Endothelial cell (in vitro differentiated cells): ENCODE measurements at regions not wholly inside any gene's neighbourhood (a gene's known extent, or its start where the extent isn't known, plus 50 kb on each side); places are given as distances from the start of the nearest gene placed in this dataset.

Experiments
- DNase-seq: peaks from one replicate; pipeline ENCODE4 v3.0.0; 2021; ENCODE audit warnings: low spot score
- H3K27ac Mint-ChIP-seq: one replicate; pipeline ENCODE4 v1.8.0; 2021; ENCODE audit warnings: mixed read lengths, inconsistent platforms; ENCODE audit not compliant: unreplicated experiment
- H3K27me3 Mint-ChIP-seq: one replicate; pipeline ENCODE4 v1.8.0; 2021; ENCODE audit warnings: mild to moderate bottlenecking, moderate library complexity, mixed read lengths, inconsistent platforms; ENCODE audit not compliant: unreplicated experiment
- H3K36me3 Mint-ChIP-seq: one replicate; pipeline ENCODE4 v1.8.0; 2021; ENCODE audit warnings: mild to moderate bottlenecking, low read depth, mixed read lengths, inconsistent platforms; ENCODE audit not compliant: unreplicated experiment
- H3K4me1 Mint-ChIP-seq: one replicate; pipeline ENCODE4 v1.8.0; 2021; ENCODE audit warnings: mild to moderate bottlenecking, mixed read lengths, inconsistent platforms; ENCODE audit not compliant: unreplicated experiment
- H3K4me3 Mint-ChIP-seq: one replicate; pipeline ENCODE4 v1.8.0; 2021; ENCODE audit warnings: mild to moderate bottlenecking, mixed read lengths, inconsistent platforms; ENCODE audit not compliant: unreplicated experiment
- H3K9me3 Mint-ChIP-seq: one replicate; pipeline ENCODE4 v1.8.0; 2021; ENCODE audit warnings: mixed read lengths, inconsistent platforms; ENCODE audit not compliant: unreplicated experiment
- TF ChIP-seq, protein P1 (sequence below): fragments of 200-600 bp; sonication (generic); IDR thresholded peaks from one replicate; pipeline ENCODE4 v1.5.0; 2021; ENCODE audit warnings: antibody characterized with exemption; ENCODE audit not compliant: unreplicated experiment

DNA sequence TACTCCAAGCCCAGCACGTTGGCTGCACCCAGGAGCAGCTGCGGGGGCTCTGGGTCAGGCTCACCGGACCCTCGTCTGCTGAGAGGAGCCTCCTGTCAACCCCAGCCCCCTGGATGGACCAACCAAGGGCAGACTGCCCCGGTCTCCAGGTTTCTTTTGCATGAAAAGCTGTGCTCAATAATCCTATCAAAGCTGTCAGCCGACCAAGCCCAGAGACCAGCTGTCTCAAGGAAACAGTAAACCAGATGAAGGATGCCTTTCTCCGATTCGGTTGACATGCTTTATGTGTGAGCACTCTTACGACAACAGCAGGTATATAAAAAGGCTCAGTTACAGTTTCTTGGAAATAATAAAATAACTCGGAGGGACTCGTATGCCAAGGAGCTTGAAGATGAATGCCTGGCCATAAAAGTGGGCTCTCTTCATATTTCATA lies 71.6 kb upstream of the BAIAP2L1 start:
- peaks cover 4% of the 10 kb centered on the region for H3K27me3 Mint-ChIP-seq
- TF ChIP-seq, protein P1, sequence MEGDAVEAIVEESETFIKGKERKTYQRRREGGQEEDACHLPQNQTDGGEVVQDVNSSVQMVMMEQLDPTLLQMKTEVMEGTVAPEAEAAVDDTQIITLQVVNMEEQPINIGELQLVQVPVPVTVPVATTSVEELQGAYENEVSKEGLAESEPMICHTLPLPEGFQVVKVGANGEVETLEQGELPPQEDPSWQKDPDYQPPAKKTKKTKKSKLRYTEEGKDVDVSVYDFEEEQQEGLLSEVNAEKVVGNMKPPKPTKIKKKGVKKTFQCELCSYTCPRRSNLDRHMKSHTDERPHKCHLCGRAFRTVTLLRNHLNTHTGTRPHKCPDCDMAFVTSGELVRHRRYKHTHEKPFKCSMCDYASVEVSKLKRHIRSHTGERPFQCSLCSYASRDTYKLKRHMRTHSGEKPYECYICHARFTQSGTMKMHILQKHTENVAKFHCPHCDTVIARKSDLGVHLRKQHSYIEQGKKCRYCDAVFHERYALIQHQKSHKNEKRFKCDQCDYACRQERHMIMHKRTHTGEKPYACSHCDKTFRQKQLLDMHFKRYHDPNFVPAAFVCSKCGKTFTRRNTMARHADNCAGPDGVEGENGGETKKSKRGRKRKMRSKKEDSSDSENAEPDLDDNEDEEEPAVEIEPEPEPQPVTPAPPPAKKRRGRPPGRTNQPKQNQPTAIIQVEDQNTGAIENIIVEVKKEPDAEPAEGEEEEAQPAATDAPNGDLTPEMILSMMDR: no peak
- no peaks in the 10 kb centered on the region for H3K4me1 Mint-ChIP-seq
- no peak for DNase-seq
- no peaks in the 10 kb centered on the region for H3K36me3 Mint-ChIP-seq
- no peak overlapping the region for H3K27ac Mint-ChIP-seq
- no peaks in the 10 kb centered on the region for H3K9me3 Mint-ChIP-seq
- no peak overlapping the region for H3K4me3 Mint-ChIP-seq

DNA sequence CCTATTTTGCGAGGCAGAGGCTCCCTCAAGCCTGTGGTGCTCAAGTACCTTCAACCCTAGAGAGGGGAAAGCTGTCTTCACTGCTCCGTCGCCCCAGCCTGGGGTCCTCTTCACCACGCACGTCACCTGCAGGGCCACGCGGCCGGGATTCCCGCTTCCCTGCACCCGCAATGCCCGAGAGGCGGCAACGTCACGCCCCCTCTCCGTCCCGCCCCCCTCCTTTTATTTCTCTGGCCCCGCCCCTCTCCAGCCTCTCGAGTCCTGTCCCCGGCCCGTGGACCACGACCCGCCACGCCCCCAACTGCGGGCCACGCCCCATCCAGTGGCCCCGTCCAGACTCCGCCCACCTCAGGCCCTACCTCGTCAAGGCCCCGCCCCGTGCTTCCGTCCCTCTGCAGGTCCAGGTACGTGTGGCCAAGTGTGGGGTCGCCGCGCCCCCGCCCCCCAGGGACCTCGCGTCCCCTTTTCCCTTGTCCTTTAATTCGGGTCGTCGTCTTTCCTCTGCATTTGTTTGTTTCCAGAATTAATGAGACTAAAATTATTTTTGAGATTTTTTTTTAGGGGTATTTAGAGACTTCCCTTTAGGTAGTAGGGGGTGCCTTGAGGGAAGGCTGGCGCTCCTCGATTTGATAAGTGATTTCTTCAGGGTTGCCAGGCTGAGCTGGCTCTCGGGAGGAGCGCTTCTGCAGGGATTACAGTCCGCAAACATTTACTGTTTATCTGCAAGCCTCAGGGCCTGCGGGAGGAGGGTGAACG lies 69.8 kb upstream of the BAIAP2L1 start:
- H3K4me3 Mint-ChIP-seq: no peak overlapping the region
- no peaks in the 10 kb centered on the region for H3K4me1 Mint-ChIP-seq
- H3K36me3 Mint-ChIP-seq: no peaks in the 10 kb centered on the region
- peak; percentile 40 for DNase-seq
- H3K27ac Mint-ChIP-seq: no peak overlapping the region
- no peaks in the 10 kb centered on the region for H3K9me3 Mint-ChIP-seq
- TF ChIP-seq, protein P1: no peak
- H3K27me3 Mint-ChIP-seq: peaks cover 9% of the 10 kb centered on the region

DNA sequence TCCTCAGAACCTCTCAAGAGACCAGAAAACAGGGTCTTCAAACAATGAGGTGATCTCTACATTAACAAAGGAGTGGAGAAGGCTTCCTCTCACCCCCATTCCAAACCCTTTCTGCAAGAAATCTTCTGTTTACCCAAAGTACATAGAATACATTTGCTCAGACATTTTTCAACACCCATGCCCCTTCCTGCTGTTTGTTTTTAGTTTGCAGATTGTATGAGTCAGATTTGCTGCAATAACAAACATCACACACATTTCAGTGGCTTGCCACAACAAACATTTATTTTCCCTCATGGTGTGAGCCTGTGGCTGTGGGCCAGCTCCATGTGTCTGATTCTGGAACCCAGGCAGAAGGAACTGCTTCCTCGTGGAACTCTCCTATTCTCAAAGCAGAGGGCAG lies 68.2 kb upstream of the BAIAP2L1 start:
- Mint-ChIP-seq H3K4me1 (no peaks in the 10 kb centered on the region), H3K36me3 (no peaks in the 10 kb centered on the region), H3K27me3 (peaks cover 9% of the 10 kb centered on the region), H3K4me3 (no peak overlapping the region), H3K27ac (no peak overlapping the region), H3K9me3 (no peaks in the 10 kb centered on the region)
- no peak for DNase-seq
- TF ChIP-seq, protein P1: no peak

DNA sequence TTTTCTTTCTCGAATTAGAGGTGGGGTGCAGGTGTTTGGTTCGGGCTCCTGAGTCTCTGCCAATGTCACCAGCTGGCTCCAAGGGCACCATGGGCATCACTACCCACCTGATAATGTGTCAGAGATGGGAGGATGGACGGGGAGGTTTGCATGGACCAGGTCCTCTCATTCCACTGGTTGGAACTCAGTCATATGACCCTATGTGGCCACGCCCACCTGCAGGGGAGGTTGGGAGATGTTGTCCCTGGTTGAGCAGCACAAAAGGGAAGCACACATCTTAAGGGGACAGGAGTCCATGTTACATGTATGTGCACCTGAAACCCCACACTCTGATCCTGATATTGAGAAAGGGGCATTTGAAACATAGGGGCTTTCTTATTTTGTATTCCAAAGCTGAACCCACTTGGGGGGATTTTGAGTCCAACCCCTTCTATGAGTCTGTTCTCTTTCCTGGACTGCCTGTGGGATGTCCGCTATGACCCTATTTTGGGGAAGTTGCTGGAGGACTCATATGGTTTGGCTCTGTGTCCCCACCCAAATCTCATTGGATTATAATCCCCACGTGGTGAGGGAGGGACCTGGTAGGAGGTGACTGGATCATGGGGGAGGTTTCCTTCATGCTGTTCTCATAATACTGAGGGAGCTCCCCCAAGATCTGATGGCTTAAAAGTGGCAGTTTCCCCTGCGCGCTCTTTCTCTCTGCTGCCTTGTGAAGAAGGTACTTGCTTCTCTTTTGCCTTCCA lies 66.9 kb upstream of the BAIAP2L1 start:
- DNase-seq: no peak
- Mint-ChIP-seq H3K9me3 (no peaks in the 10 kb centered on the region), H3K27me3 (peaks cover 12% of the 10 kb centered on the region), H3K4me3 (no peak overlapping the region), H3K4me1 (no peaks in the 10 kb centered on the region), H3K36me3 (no peaks in the 10 kb centered on the region), H3K27ac (no peak overlapping the region)
- TF ChIP-seq, protein P1: no peak

DNA sequence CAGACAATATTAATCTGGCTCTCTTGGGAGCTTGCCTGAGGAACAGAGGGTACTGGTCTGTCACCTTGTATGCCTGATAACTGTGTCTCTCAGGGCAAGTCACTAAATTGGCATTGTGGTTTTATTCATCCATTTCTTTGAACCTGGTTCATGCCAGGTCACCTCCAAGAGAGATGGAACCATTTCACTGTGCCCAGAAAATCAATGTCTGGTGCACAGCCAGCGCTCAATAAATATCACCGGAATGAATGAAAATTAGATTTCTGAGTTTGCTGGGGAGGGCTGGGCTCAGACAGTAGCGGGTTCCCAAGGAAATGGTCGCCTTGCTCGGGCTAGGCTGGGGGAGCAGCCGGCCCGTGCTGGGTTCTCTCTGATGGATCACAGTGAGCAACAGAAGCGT lies 64.1 kb upstream of the BAIAP2L1 start:
- no peak overlapping the region for H3K4me3 Mint-ChIP-seq
- TF ChIP-seq, protein P1: no peak
- no peaks in the 10 kb centered on the region for H3K9me3 Mint-ChIP-seq
- no peak for DNase-seq
- peaks cover 10% of the 10 kb centered on the region for H3K27me3 Mint-ChIP-seq
- H3K4me1 Mint-ChIP-seq: no peaks in the 10 kb centered on the region
- no peaks in the 10 kb centered on the region for H3K36me3 Mint-ChIP-seq
- no peak overlapping the region for H3K27ac Mint-ChIP-seq
